Natural killer cell treated with Interleukin-12 subunit alpha and Interleukin-12 subunit beta and Interleukin-15 and Interleukin-18, amount 100 ng/mL, for 72 hours (primary cell): ENCODE measurements at regions not wholly inside any gene's neighbourhood (a gene's known extent, or its start where the extent isn't known, plus 50 kb on each side); places are given as distances from the start of the nearest gene placed in this dataset.
"Not testable (repeated sequence)": the region's sequence is repeated elsewhere in the genome, so short reads cannot be mapped to it uniquely, and the experiment has no call there.

Experiments
- ATAC-seq, 2 donors: fragments of 150-1000 bp; cut with Tn5 transposase in 1 of 2; sonication (Bioruptor Pico), chemical (Tn5 transposase) in 1 of 2; 2 replicates each; pipeline ENCODE4 v1.10.0; 2021
- DNase-seq: peaks from one replicate; pipeline ENCODE4 v3.0.0; 2022; ENCODE audit warnings: low spot score
- H3K27ac Mint-ChIP-seq, 2 donors: 1 replicate in 1 of 2; 2 replicates in 1 of 2; pipeline ENCODE4 v1.8.0; 2022; ENCODE audit warnings: mixed read lengths in 2 of 2, mild to moderate bottlenecking in 1 of 2, moderate library complexity in 1 of 2
- H3K27me3 Mint-ChIP-seq, 2 donors: 1 replicate in 1 of 2; 2 replicates in 1 of 2; pipeline ENCODE4 v1.8.0; 2022; ENCODE audit warnings: mixed read lengths in 2 of 2
- H3K36me3 Mint-ChIP-seq: one replicate; pipeline ENCODE4 v1.8.0; 2022; ENCODE audit warnings: mixed read lengths
- H3K4me1 Mint-ChIP-seq, 2 donors: 1 replicate in 1 of 2; 2 replicates in 1 of 2; pipeline ENCODE4 v1.8.0; 2022; ENCODE audit warnings: low read depth in 2 of 2, mixed read lengths in 2 of 2, mild to moderate bottlenecking in 1 of 2
- H3K4me3 Mint-ChIP-seq: one replicate; pipeline ENCODE4 v1.8.0; 2022; ENCODE audit warnings: mixed read lengths
- H3K9me3 Mint-ChIP-seq: 2 replicates; pipeline ENCODE4 v1.8.0; 2022; ENCODE audit warnings: mixed read lengths

- no peaks in the 10 kb centered on the region for H3K27me3 Mint-ChIP-seq
These were observed 231.7 kb upstream of the USP15 start for GRCh38 chr12:62028536-62028935.

GRCh38 chr12:62032870-62033269, 227.3 kb upstream of the USP15 start:
- no peak overlapping the region for H3K27ac Mint-ChIP-seq
- no peaks in the 10 kb centered on the region for H3K27me3 Mint-ChIP-seq
- DNase-seq (no peak), ATAC-seq (no peak)
- no peaks in the 10 kb centered on the region for H3K4me1 Mint-ChIP-seq
- H3K36me3 Mint-ChIP-seq: no peaks in the 10 kb centered on the region
- H3K9me3 Mint-ChIP-seq: peaks cover 3% of the 10 kb centered on the region
- no peak overlapping the region for H3K4me3 Mint-ChIP-seq

More at GRCh38 chr12:62028536-62028935, 231.7 kb upstream of the USP15 start:
- no peak for DNase-seq
- no peak overlapping the region for H3K27ac Mint-ChIP-seq
- ATAC-seq: no peak
- H3K4me1 Mint-ChIP-seq: no peaks in the 10 kb centered on the region
- no peaks in the 10 kb centered on the region for H3K9me3 Mint-ChIP-seq
- no peak overlapping the region for H3K4me3 Mint-ChIP-seq
- no peaks in the 10 kb centered on the region for H3K36me3 Mint-ChIP-seq

GRCh38 chr12:62044450-62045135, 215.6 kb upstream of the USP15 start:
- ATAC-seq (no peak), DNase-seq (no peak)
- Mint-ChIP-seq H3K4me1 (no peaks in the 10 kb centered on the region), H3K9me3 (peaks cover 9% of the 10 kb centered on the region), H3K27ac (no peak overlapping the region), H3K27me3 (no peaks in the 10 kb centered on the region), H3K4me3 (no peak overlapping the region), H3K36me3 (no peaks in the 10 kb centered on the region)

GRCh38 chr12:62045211-62045610, 215.0 kb upstream of the USP15 start:
- ATAC-seq (no peak), DNase-seq (no peak)
- Mint-ChIP-seq H3K36me3 (no peaks in the 10 kb centered on the region), H3K4me1 (no peaks in the 10 kb centered on the region), H3K9me3 (peaks cover 8% of the 10 kb centered on the region), H3K27me3 (no peaks in the 10 kb centered on the region), H3K27ac (no peak overlapping the region), H3K4me3 (no peak overlapping the region)

GRCh38 chr12:62050785-62051184, 209.4 kb upstream of the USP15 start:
- no peak for ATAC-seq
- Mint-ChIP-seq H3K4me1 (no peaks in the 10 kb centered on the region), H3K9me3 (peaks cover under 1% of the 10 kb centered on the region)

GRCh38 chr12:62069976-62070375, 190.2 kb upstream of the USP15 start:
- H3K9me3 Mint-ChIP-seq: peaks cover 8% of the 10 kb centered on the region
- DNase-seq (no peak), ATAC-seq (no peak)
- H3K36me3 Mint-ChIP-seq: no peaks in the 10 kb centered on the region
- no peaks in the 10 kb centered on the region for H3K4me1 Mint-ChIP-seq
- no peak overlapping the region for H3K27ac Mint-ChIP-seq
- no peaks in the 10 kb centered on the region for H3K27me3 Mint-ChIP-seq
- H3K4me3 Mint-ChIP-seq: no peak overlapping the region

More at GRCh38 chr12:62050785-62051184, 209.4 kb upstream of the USP15 start:
- Mint-ChIP-seq H3K36me3 (no peaks in the 10 kb centered on the region), H3K27ac (no peak overlapping the region), H3K4me3 (no peak overlapping the region), H3K27me3 (no peaks in the 10 kb centered on the region)
- DNase-seq: no peak

GRCh38 chr12:62073236-62073635, 187.0 kb upstream of the USP15 start:
- not testable (repeated sequence) for H3K4me1 Mint-ChIP-seq, H3K4me3 Mint-ChIP-seq, H3K9me3 Mint-ChIP-seq, H3K27ac Mint-ChIP-seq, H3K36me3 Mint-ChIP-seq, DNase-seq, H3K27me3 Mint-ChIP-seq, ATAC-seq

GRCh38 chr12:62075870-62076269, 184.3 kb upstream of the USP15 start:
- H3K9me3 Mint-ChIP-seq: peaks cover 3% of the 10 kb centered on the region
- DNase-seq (no peak), ATAC-seq (no peak)
- no peaks in the 10 kb centered on the region for H3K4me1 Mint-ChIP-seq
- no peak overlapping the region for H3K4me3 Mint-ChIP-seq
- H3K36me3 Mint-ChIP-seq: no peaks in the 10 kb centered on the region
- no peaks in the 10 kb centered on the region for H3K27me3 Mint-ChIP-seq
- no peak overlapping the region for H3K27ac Mint-ChIP-seq

- Mint-ChIP-seq H3K27me3 (no peaks in the 10 kb centered on the region), H3K27ac (no peak overlapping the region), H3K4me3 (no peak overlapping the region), H3K4me1 (no peaks in the 10 kb centered on the region), H3K36me3 (no peaks in the 10 kb centered on the region), H3K9me3 (no peaks in the 10 kb centered on the region)
- ATAC-seq: no peak
- no peak for DNase-seq
These were observed 182.2 kb upstream of the USP15 start for GRCh38 chr12:62078020-62078419.

GRCh38 chr12:62082448-62082847, 177.8 kb upstream of the USP15 start:
- H3K4me3 Mint-ChIP-seq: no peak overlapping the region
- H3K9me3 Mint-ChIP-seq: peaks cover 4% of the 10 kb centered on the region
- H3K27me3 Mint-ChIP-seq: no peaks in the 10 kb centered on the region
- H3K4me1 Mint-ChIP-seq: no peaks in the 10 kb centered on the region
- peaks cover 6% of the 10 kb centered on the region for H3K36me3 Mint-ChIP-seq
- no peak for DNase-seq
- no peak for ATAC-seq
- no peak overlapping the region for H3K27ac Mint-ChIP-seq

GRCh38 chr12:62098132-62098531, 162.1 kb upstream of the USP15 start:
- H3K36me3 Mint-ChIP-seq: no peaks in the 10 kb centered on the region
- no peaks in the 10 kb centered on the region for H3K27me3 Mint-ChIP-seq
- no peaks in the 10 kb centered on the region for H3K4me1 Mint-ChIP-seq
- H3K4me3 Mint-ChIP-seq: no peak overlapping the region
- DNase-seq: no peak
- no peak for ATAC-seq
- no peak overlapping the region for H3K27ac Mint-ChIP-seq
- peaks cover 2% of the 10 kb centered on the region for H3K9me3 Mint-ChIP-seq

- no peak for DNase-seq
- Mint-ChIP-seq H3K4me1 (no peaks in the 10 kb centered on the region), H3K36me3 (no peaks in the 10 kb centered on the region), H3K9me3 (peaks cover 2% of the 10 kb centered on the region), H3K27ac (no peak overlapping the region), H3K27me3 (no peaks in the 10 kb centered on the region), H3K4me3 (no peak overlapping the region)
- no peak for ATAC-seq
These were observed 156.5 kb upstream of the USP15 start for GRCh38 chr12:62103748-62104147.

- Mint-ChIP-seq H3K4me3 (no peak overlapping the region), H3K36me3 (peaks cover 7% of the 10 kb centered on the region), H3K4me1 (no peaks in the 10 kb centered on the region), H3K27ac (no peak overlapping the region), H3K9me3 (peaks cover 6% of the 10 kb centered on the region), H3K27me3 (no peaks in the 10 kb centered on the region)
- DNase-seq (no peak), ATAC-seq (no peak)
These were observed 153.5 kb upstream of the USP15 start for GRCh38 chr12:62106547-62107185.

- ATAC-seq: no peak
- no peak for DNase-seq
- H3K27ac Mint-ChIP-seq: no peak overlapping the region
- H3K36me3 Mint-ChIP-seq: peaks cover 7% of the 10 kb centered on the region
- no peak overlapping the region for H3K4me3 Mint-ChIP-seq
- H3K4me1 Mint-ChIP-seq: no peaks in the 10 kb centered on the region
- H3K27me3 Mint-ChIP-seq: no peaks in the 10 kb centered on the region
- peaks cover 4% of the 10 kb centered on the region for H3K9me3 Mint-ChIP-seq
These were observed 146.7 kb upstream of the USP15 start for GRCh38 chr12:62113366-62114011.
